H9 (cell line): ENCODE measurements at regions not wholly inside any gene's neighbourhood (a gene's known extent, or its start where the extent isn't known, plus 50 kb on each side); places are given as distances from the start of the nearest gene placed in this dataset.

Source experiments
- DNase-seq: peaks from one replicate; pipeline ENCODE4 v3.0.0-alpha.2; 2017
- H2AFZ ChIP-seq: one replicate; pipeline ENCODE4 v1.6.1; 2013; ENCODE audit warnings: mild to moderate bottlenecking, low read length, control low read depth, moderate library complexity
- H2AK5ac ChIP-seq: 2 replicates; pipeline ENCODE4 v1.6.1; 2013; ENCODE audit warnings: low read length, control low read depth, mixed read lengths; ENCODE audit not compliant: insufficient read length
- H2BK120ac ChIP-seq: one replicate; pipeline ENCODE4 v1.6.1; 2013; ENCODE audit warnings: low read depth, mild to moderate bottlenecking, low read length, control low read depth, inconsistent platforms; ENCODE audit not compliant: poor library complexity, severe bottlenecking
- H2BK12ac ChIP-seq: 2 replicates; pipeline ENCODE4 v1.6.1; 2013; ENCODE audit warnings: low read length, control low read depth, mixed read lengths, low read depth; ENCODE audit not compliant: insufficient read length
- H2BK15ac ChIP-seq: 2 replicates; pipeline ENCODE4 v1.6.1; 2013; ENCODE audit warnings: low read depth, low read length, control low read depth
- H2BK20ac ChIP-seq: one replicate; pipeline ENCODE4 v1.6.1; 2013; ENCODE audit warnings: low read depth, mild to moderate bottlenecking, low read length, control low read depth, inconsistent platforms; ENCODE audit not compliant: poor library complexity, severe bottlenecking
- H2BK5ac ChIP-seq: 2 replicates; pipeline ENCODE4 v1.6.1; 2013; ENCODE audit warnings: low read length, control low read depth, mixed read lengths; ENCODE audit not compliant: insufficient read length
- H3K14ac ChIP-seq: 2 replicates; pipeline ENCODE4 v1.6.1; 2013; ENCODE audit warnings: low read length, control low read depth; ENCODE audit not compliant: insufficient read depth
- H3K18ac ChIP-seq: 2 replicates; pipeline ENCODE4 v1.6.1; 2013; ENCODE audit warnings: low read depth, mild to moderate bottlenecking, mixed read lengths, low read length, control low read depth; ENCODE audit not compliant: insufficient read length
- H3K23ac ChIP-seq: 2 replicates; pipeline ENCODE4 v1.6.1; 2013; ENCODE audit warnings: low read length, control low read depth, mixed read lengths, low read depth; ENCODE audit not compliant: insufficient read length
- H3K23me2 ChIP-seq: 2 replicates; pipeline ENCODE4 v1.6.1; 2013; ENCODE audit warnings: low read depth, mild to moderate bottlenecking, mixed read lengths, low read length, control low read depth; ENCODE audit not compliant: insufficient read length, poor library complexity, severe bottlenecking
- H3K27ac ChIP-seq: 2 replicates; pipeline ENCODE4 v1.5.1; 2013; ENCODE audit warnings: low read length, control low read depth, mixed read lengths, low read depth; ENCODE audit not compliant: insufficient read length
- H3K27me3 ChIP-seq: 2 replicates; pipeline ENCODE4 v1.6.1; 2013; ENCODE audit warnings: low read length, control low read depth, inconsistent platforms; ENCODE audit not compliant: insufficient read depth
- H3K4ac ChIP-seq: 2 replicates; pipeline ENCODE4 v1.6.1; 2013; ENCODE audit warnings: low read depth, mild to moderate bottlenecking, control low read depth, inconsistent platforms, low read length, moderate library complexity
- H3K4me1 ChIP-seq: 2 replicates; pipeline ENCODE4 v1.6.1; 2013; ENCODE audit warnings: low read length, control low read depth, inconsistent platforms; ENCODE audit not compliant: insufficient read depth
- H3K4me2 ChIP-seq: 2 replicates; pipeline ENCODE4 v1.6.1; 2013; ENCODE audit warnings: low read length, control low read depth, mixed read lengths; ENCODE audit not compliant: insufficient read length, insufficient read depth
- H3K56ac ChIP-seq: 2 replicates; pipeline ENCODE4 v1.6.1; 2013; ENCODE audit warnings: low read depth, mild to moderate bottlenecking, mixed read lengths, low read length, control low read depth; ENCODE audit not compliant: insufficient read length
- H3K79me1 ChIP-seq: 2 replicates; pipeline ENCODE4 v1.6.1; 2013; ENCODE audit warnings: low read depth, mild to moderate bottlenecking, moderate library complexity, low read length, control low read depth, inconsistent platforms; ENCODE audit not compliant: insufficient read depth, poor library complexity, severe bottlenecking
- H3K79me2 ChIP-seq: 2 replicates; pipeline ENCODE4 v1.6.1; 2013; ENCODE audit warnings: low read length, control low read depth, inconsistent platforms; ENCODE audit not compliant: insufficient read depth
- H3K9ac ChIP-seq: 2 replicates; pipeline ENCODE4 v1.6.1; 2013; ENCODE audit warnings: low read length, control low read depth, mixed read lengths; ENCODE audit not compliant: insufficient read length; ENCODE audit errors: extremely low read depth
- H3K9me3 ChIP-seq: one replicate; pipeline ENCODE4 v1.6.1; 2013; ENCODE audit warnings: low read depth, low read length, inconsistent platforms; ENCODE audit not compliant: control insufficient read depth
- H3T11ph ChIP-seq: one replicate; pipeline ENCODE4 v1.6.1; 2013; ENCODE audit warnings: mild to moderate bottlenecking, low read length, control low read depth, inconsistent platforms
- H4K20me1 ChIP-seq: one replicate; pipeline ENCODE4 v1.6.1; 2013; ENCODE audit not compliant: control insufficient read depth, insufficient read length, insufficient read depth
- H4K5ac ChIP-seq: 2 replicates; pipeline ENCODE4 v1.6.1; 2013; ENCODE audit warnings: low read depth, mild to moderate bottlenecking, mixed read lengths, low read length, control low read depth; ENCODE audit not compliant: insufficient read length
- H4K8ac ChIP-seq: replicated peaks from 2 replicates; pipeline ENCODE4 v1.6.1; 2013; ENCODE audit warnings: low read length, control low read depth, mixed read lengths, low read depth; ENCODE audit not compliant: insufficient read length
- H4K91ac ChIP-seq: 2 replicates; pipeline ENCODE4 v1.6.1; 2013; ENCODE audit warnings: low read depth, mild to moderate bottlenecking, moderate library complexity, mixed read lengths, low read length, control low read depth; ENCODE audit not compliant: insufficient read length
- H3K27ac Mint-ChIP-seq, 3 experiments: 2 replicates in 2 of 3; 3 replicates in 1 of 3; pipeline ENCODE4 v1.8.0; 2020 to 2021; ENCODE audit warnings: mixed read lengths in 3 of 3, mild to moderate bottlenecking in 1 of 3, moderate library complexity in 1 of 3
- H3K27me3 Mint-ChIP-seq: 2 replicates; pipeline ENCODE4 v1.8.0; 2021; ENCODE audit warnings: low read depth, mild to moderate bottlenecking, moderate library complexity, mixed read lengths
- H3K36me3 Mint-ChIP-seq, 3 experiments: 2 replicates in 2 of 3; 3 replicates in 1 of 3; pipeline ENCODE4 v1.8.0; 2020 to 2021; ENCODE audit warnings: low read depth in 3 of 3, mixed read lengths in 3 of 3; ENCODE audit not compliant: insufficient read depth in 1 of 3
- H3K4me1 Mint-ChIP-seq, 2 experiments: 2 replicates each; pipeline ENCODE4 v1.8.0; 2020; ENCODE audit warnings: mixed read lengths in 2 of 2
- H3K4me3 Mint-ChIP-seq, 2 experiments: 2 replicates in 1 of 2; 3 replicates in 1 of 2; pipeline ENCODE4 v1.8.0; 2020 to 2021; ENCODE audit warnings: mild to moderate bottlenecking in 2 of 2, mixed read lengths in 2 of 2, moderate library complexity in 1 of 2
- H3K9me3 Mint-ChIP-seq, 2 experiments: 2 replicates in 1 of 2; 3 replicates in 1 of 2; pipeline ENCODE4 v1.8.0; 2020; ENCODE audit warnings: mild to moderate bottlenecking in 2 of 2, mixed read lengths in 2 of 2, moderate library complexity in 1 of 2
- WGBS: extraction: QIAGEN DNeasy Blood & Tissue Kit; methylation state at CpG from one replicate; pipeline ENCODE4 v1.1.7; 2013; ENCODE audit warnings: missing lambda C conversion rate, low lambda C conversion rate, mixed read lengths; ENCODE audit not compliant: insufficient read length; ENCODE audit errors: extremely low coverage; 5-methylcytosine and 5-hydroxymethylcytosine counted together
- TF ChIP-seq, protein P1 (sequence below): fragments of 200-600 bp; sonication (generic); conservative IDR thresholded peaks from 3 replicates; pipeline ENCODE4 v1.8.0; 2021; ENCODE audit warnings: antibody characterized with exemption, mild to moderate bottlenecking

DNA sequence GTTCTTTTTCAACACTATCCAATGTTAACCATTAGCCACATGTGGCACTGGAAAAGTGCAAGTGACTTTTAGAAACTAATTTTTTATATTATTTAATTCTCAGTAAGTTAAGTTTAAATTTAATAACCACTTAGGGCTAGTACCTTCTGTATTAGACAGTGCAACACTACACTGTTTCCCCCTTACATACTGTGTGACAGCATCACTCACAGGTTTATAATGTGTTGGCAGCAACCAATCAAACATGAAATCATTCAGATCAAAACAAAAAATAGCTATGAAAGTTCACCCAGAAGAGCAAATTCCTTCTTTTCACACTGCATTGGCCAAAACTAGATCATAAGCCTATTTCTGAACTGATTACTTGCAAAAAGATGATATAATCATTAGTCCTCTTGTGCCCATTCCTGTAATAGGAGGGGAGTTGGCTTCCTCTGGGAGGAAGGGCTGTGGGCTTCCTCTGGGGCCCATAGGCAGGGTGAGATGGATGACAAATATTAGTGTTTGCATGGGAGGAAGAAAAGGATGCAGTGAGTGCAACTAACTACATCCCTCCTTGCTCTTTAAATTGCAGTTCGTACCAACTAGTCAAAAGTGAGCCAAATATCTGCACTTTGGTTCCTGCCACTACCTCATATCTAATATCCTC lies 708.1 kb upstream of the RGMB start:
- no peak overlapping the region for H2BK120ac ChIP-seq
- Mint-ChIP-seq H3K4me1 (peaks cover 6 to 8% of the 10 kb centered on the region in 2 experiments), H3K36me3 (no peaks in the 10 kb centered on the region), H3K27me3 (no peaks in the 10 kb centered on the region), H3K27ac (no peak overlapping the region), H3K9me3 (no peaks in the 10 kb centered on the region), H3K4me3 (no peak overlapping the region)
- no peak overlapping the region for H4K91ac ChIP-seq
- H3K79me2 ChIP-seq, result no peaks in the 10 kb centered on the region
- no peak overlapping the region for H3K4me2 ChIP-seq
- no peak overlapping the region for H3K27ac ChIP-seq
- H2AK5ac ChIP-seq, result no peak overlapping the region
- no peaks in the 10 kb centered on the region for H4K20me1 ChIP-seq
- H3K23me2 ChIP-seq, result no peaks in the 10 kb centered on the region
- no peak overlapping the region for H4K8ac ChIP-seq
- H2BK15ac ChIP-seq, result no peak overlapping the region
- no peak overlapping the region for H3K18ac ChIP-seq
- H3K4ac ChIP-seq, result no peak overlapping the region
- H3K4me1 ChIP-seq, result no peaks in the 10 kb centered on the region
- TF ChIP-seq, protein P1, sequence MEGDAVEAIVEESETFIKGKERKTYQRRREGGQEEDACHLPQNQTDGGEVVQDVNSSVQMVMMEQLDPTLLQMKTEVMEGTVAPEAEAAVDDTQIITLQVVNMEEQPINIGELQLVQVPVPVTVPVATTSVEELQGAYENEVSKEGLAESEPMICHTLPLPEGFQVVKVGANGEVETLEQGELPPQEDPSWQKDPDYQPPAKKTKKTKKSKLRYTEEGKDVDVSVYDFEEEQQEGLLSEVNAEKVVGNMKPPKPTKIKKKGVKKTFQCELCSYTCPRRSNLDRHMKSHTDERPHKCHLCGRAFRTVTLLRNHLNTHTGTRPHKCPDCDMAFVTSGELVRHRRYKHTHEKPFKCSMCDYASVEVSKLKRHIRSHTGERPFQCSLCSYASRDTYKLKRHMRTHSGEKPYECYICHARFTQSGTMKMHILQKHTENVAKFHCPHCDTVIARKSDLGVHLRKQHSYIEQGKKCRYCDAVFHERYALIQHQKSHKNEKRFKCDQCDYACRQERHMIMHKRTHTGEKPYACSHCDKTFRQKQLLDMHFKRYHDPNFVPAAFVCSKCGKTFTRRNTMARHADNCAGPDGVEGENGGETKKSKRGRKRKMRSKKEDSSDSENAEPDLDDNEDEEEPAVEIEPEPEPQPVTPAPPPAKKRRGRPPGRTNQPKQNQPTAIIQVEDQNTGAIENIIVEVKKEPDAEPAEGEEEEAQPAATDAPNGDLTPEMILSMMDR, result no peak
- H2BK12ac ChIP-seq, result no peak overlapping the region
- WGBS, result no CpG with 5 or more reads among the region's 1 CpG
- no peak overlapping the region for H2AFZ ChIP-seq
- H4K5ac ChIP-seq, result no peak overlapping the region
- H3K9me3 ChIP-seq, result no peaks in the 10 kb centered on the region
- no peak for DNase-seq
- H3K56ac ChIP-seq, result no peak overlapping the region
- no peak overlapping the region for H3K23ac ChIP-seq
- H3T11ph ChIP-seq, result no peak overlapping the region
- no peak overlapping the region for H3K14ac ChIP-seq
- no peaks in the 10 kb centered on the region for H3K79me1 ChIP-seq
- no peak overlapping the region for H2BK20ac ChIP-seq
- no peak overlapping the region for H2BK5ac ChIP-seq
- H3K27me3 ChIP-seq, result no peaks in the 10 kb centered on the region
- H3K9ac ChIP-seq, result no peak overlapping the region
